GM18867 (cell line): ENCODE measurements at regions not wholly inside any gene's neighbourhood (a gene's known extent, or its start where the extent isn't known, plus 50 kb on each side); places are given as distances from the start of the nearest gene placed in this dataset.

ENCODE experiments used
- ATAC-seq: cut with Tn5 transposase; IDR thresholded peaks from one replicate; pipeline ENCODE4 v1.9.1; 2021; ENCODE audit warnings: mild to moderate bottlenecking, moderate library complexity; ENCODE audit not compliant: unreplicated experiment

DNA sequence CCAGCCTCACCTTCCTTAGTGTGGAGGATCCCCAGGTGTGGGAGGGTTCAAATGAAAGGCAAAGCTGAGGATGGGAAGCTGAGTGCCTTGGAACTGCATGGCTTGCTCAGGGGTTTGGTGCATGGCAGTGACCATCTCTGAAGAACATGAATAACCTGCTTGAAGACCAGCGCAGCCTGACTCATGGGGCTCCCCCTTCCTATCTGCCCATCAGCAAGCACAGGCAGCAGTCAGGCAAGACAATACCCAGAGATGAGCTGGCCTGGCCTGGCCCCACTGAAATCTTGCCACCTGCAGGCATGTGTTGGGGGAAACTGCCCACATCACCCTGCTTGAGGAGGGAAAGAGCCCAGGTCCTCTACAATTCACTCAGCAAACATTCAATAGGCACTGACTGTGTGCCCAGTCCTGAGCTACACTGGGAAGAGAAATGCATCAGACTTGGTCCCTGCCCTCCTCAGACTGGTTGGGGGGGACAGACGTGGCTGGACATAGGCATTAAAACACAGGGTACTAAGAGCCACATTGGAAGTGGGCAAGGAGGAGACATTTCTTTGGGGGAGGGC lies 105.0 kb upstream of the ALDH1B1 start:
- no peak for ATAC-seq

DNA sequence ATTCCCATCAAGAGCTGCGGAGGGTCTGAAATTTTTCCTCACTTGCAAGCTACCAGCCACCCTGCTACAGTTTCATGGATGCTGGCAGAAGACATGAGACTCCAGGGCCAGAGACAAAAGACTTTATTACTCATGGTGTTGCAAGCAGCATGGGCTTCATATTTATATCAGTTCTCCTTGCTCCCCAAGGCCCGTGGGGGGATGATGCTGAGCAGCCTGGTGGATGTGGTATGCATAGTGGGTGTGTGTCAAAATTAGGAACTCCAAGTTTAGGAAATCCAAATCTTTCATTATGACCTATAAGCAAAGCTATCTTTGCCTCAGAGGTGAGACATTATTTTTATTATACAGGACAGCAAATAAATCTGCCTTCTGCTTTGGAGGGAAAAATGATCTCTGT lies 105.7 kb upstream of the ALDH1B1 start:
- no peak for ATAC-seq

DNA sequence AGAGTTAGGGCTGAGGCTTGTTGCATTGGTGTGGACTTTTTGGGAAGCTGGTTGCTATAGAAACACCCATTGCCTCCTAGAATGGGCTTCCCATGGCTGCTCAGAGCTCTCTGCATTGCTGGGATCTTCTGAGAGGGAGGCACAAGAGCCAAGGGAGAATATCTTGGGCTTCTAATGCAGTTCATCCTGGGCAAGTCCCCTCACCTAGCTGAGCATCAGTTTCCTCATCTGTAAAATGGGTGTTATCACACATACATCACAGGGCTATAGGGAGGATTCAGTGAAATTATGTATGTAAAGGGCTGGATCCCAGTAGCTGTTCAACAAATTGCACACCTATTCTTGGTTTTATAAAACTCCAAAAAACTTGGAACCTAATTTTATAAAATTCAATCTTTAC lies 106.1 kb upstream of the ALDH1B1 start:
- no peak for ATAC-seq

DNA sequence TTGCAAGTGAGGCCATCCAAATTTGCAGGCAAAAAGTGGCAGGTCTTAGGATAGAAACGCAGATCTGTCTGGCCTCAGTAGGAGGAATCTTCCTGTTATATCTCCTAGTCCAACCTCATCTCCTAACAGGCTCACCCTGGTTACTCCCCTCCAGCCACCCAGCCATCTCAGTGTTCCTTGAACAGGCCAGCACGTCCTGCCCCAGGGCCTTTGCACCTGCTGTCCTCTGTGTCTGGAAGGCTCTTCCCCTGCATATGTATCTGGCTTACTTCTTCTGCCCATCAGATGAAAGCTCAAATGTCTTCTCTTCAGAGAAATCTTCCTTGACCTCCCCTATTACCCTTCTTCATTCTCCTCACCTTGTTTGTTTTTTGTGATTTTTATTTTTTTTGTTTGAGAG lies 107.3 kb upstream of the ALDH1B1 start:
- ATAC-seq, result no peak

DNA sequence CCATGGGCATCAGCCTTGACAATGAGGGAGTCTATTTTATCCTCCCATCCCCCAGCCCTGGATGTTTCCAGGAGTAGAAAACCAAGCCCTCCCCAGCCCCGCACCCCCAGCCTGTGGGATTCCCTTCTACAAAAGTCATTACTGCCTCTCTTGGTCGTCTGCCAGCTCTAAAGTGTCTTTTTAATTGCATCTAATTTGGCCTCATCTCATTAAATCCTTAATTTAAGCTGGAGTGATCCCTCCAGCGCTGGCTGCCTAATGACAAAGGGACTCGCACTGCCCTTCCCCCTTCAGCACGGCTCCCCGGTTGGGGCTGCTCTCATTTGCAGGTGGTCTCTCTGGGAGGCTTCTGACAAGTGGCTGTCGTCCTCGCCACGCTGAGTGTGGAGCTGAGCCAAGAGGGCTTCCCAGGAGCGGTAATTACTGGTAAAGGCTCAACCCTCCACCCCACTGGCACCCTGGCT lies 107.9 kb upstream of the ALDH1B1 start:
- no peak for ATAC-seq

DNA sequence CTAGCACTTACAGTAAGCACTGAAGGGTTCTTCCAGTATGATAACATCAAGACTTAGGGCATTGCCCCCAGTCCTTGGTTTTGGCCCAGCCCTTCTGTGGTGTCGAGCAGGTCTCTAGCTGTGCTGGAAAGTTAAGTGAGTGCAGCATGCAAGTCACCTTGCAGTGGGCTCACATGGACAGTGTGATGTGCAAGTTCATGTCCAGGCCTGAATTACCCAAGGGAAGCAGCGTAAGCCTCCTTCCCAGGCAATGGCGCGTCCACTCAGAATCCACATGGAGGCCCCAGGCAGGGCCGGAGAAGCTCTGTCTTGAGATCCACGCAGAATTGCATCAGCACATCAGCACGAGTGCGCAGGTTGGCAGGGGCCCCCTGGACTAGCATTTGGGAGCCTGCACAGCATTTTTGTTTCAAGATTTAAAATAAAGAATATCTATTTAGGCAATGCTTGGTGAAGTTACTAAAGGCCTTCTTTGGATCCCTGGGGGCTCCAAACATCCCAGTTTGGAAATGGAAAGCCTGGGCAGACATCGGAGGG lies 108.4 kb upstream of the ALDH1B1 start:
- ATAC-seq, result no peak

DNA sequence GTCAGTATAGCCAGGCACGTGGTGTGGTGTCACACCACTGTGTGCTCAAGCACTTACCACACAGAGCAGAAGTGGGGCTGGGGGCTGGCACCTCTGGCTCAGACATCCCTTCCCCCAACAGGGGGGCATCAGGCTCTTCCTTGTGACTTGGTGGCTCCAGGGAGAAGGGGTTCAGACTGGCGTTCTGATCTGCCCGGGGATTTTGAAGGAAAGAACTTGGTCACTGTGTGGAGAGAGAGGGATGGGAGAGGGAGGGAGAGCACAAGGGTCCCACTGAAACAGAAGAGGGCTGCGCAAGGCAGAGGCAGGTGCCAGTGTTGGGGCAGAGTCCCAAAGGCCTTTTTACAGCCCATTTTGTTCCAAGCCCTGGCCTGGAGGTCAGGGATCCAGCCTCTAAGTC lies 109.7 kb upstream of the ALDH1B1 start:
- ATAC-seq, result no peak

DNA sequence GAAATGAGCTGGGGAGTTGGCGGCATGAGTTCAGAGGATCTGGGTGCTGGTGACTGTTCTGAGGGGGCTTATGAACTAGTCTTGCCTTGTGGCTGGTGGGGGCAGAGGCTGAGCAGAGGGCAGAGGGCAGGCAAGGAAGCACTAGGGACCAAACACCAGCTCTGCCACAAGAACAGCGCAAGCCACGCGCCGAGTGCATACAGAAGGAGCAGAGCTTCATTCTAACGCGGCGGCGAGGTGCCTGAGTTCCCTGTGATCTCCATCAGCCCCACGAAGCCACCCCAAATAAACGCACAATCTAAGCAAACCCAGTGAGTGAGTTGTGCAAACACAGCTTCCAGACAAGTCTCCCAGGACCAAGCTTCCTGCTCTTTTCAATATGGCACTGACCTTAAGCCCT lies 110.6 kb upstream of the ALDH1B1 start:
- ATAC-seq, result no peak

DNA sequence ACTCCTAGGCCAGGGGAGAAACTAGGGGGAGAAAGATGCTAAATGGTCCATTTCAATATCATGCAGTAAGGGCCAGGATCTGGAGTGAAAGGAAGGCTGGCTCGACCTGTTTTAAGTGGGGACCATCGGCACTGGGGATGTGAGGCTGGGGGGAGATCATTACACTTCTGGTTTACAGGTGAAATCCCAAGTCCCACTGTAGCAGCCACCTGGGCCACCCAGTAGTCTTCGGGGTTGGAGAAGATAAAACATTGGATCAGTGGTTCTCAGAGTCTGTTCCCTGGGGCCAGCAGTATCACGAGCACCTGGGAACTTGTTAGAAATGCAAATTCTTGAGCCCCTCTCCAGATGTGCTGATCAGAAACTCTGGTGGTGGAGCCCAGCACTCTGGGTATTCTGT lies 111.3 kb upstream of the ALDH1B1 start:
- no peak for ATAC-seq

DNA sequence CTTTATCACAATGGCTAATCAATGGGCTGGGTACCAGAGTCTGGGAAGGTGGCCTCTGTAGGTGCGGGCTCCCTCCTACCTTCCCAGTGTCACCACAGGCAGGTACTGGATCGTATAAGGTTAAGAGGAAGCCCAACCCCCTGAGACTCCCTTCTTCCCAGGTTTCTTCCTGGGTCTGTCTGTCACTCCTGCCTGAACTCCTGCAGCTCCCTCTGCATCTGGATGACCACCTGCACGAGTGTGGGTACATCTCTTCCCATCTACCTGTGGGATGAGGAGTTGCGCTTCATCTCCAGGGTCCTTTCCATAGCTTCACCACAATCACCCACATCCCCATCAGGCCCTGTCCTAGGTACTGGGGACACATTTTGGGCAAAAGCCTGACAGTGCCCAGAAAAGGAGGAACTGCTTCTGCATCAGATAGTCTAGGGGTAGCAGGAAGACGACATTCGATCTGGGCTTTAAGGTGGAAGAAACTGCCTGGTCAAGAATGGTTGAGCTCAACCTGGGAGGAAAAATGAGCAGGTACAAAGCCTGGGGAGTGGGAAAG lies 112.2 kb upstream of the ALDH1B1 start:
- ATAC-seq, result no peak

DNA sequence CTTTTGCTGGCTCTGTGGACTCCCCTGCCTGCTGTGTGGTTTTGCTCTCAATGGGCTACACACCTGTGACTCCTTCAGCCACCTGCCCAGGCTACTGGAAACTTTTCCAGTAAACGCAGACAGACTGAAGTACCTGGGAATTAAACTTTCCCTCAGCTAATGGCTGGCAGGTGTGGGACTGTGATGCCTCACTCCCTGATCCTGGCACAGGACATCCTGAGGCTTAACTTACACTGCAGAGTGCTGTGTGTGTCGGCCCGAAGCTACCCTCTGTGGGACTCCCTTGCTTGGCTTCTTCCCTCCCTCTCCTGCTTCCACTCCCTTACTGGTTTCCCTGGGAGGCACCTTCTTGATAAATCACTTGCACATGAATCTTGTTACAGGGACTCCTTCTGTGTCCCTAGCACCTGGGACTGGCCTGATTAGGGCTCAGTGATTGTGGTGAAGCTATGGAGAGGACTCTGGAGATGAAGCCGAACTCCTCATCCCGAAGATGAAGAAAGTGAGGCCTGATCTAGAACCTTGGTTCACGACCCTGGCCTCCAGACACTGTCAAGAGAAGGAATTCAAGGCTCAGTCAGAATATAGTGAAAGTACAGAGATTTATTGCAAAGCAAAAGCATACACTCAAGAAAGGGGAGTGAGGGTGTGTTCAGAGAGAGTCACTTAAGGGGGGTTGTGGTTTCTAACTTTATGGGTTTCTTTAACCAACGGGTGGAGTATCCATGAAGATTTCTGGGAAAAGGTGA lies 113.4 kb upstream of the ALDH1B1 start:
- no peak for ATAC-seq

DNA sequence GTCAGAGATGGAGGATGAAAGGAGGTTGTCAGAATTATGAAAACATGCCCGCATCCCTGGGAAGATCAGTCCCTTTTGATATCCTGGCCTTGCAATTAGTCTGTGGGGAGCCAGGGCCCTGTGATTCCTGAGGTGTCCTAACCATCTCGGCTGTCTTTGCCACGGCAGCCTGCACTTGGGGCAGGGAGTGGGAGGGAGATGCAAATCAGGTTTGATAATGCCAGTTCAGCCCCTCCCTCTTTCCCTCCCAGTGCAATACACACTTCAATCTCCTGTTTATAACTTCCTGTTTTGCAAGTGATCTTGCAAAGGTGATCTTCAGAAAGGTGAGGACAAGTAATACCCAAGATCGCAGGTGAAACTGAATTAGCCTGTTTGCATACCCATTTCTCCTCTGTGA lies 114.0 kb upstream of the ALDH1B1 start:
- no peak for ATAC-seq

DNA sequence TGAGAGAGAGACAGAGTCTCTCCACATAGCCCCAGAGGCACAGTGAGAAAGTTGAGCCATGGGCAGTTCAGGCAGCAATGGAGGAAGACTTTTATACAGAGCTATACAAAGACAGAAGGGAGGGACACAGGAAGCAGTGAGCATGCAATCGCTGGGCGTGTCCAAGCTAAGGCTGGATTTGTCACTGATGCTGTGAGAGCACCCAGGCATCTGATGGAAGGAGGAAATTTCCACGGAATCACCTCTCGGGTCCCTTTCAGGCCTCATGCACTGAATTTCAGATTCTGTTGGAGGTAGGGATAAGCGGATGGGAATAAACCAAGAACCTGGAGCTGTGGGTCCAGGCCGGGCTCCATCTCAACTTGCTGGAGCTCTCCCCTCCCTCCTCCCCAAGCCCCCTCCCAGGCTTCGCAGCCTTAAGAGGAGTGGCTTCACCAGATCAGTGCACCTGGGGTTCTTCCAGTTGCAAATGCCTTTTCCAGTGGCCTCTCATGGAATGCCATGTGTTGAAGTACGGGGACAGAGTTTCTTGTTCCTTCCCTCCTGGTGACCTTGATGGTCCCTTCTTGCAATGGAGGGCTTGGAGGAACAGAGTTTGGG lies 114.8 kb upstream of the ALDH1B1 start:
- no peak for ATAC-seq

DNA sequence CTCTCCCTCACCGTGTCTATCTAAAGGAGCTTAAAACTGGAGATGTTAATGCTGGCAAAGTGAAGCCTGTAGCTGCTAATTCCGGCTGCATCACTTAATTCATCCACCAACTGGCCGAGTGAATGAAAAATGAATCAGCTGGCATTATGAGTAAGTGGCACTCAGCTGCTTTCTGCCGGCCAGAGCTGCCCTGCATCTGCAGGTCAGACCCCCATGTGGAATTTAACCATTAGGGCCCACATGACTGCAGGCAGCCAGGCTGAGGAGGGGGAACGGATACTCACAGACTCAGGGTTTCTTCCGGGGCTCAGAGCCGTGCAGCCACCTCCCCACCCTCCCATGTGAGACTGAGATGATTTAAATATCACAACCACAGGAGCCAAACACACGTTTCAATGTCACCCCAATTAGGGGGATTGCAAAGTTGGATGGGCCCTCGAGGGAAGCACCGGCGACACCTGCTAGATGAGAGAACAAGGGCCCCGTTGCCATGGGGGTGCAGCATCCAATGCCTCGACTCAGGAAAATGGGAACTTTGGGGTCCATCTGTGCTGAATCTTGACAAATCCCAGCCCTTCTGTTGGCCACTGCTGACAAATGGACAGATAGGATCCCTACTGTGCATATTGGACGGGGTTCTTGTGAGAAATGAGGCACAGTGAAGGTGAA lies 115.6 kb upstream of the ALDH1B1 start:
- no peak for ATAC-seq

DNA sequence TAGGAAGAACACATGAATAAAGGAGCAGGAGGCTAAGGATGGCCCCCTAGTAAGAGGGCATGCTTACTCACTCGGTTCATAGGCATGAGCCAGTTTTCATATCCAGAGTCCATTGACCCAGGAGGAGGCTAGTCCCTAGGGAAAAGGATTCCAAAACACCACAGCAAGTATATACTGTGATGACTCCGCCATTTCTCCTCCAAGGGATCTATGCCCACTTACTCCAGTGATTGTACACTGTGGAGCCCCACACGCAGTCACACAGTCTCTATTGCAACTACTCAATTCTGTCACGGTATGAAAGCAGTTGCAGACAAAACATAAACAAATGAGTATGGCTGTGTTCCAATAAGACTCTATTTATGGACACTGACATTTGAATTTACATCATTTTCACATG lies 117.7 kb upstream of the ALDH1B1 start:
- no peak for ATAC-seq

DNA sequence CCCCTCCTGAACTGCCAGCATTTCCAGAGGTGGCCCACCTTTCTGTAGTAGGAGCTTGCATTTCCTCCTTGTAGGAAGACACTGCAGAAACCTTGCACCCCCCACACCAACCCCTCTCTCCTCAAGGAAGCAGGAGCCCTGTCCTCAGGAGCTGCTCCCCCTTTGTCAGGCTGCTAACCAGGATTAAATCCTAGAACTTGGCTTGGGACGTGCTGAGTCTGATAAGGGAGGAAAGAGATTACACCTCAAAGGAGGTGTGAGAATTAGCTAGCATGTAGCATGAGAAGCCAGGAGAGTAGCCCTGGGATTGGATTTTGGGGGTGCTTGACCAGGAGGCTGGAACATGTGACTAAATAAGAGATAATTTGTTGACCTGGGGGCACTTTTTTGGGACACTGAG lies 119.8 kb upstream of the ALDH1B1 start:
- ATAC-seq, result no peak

DNA sequence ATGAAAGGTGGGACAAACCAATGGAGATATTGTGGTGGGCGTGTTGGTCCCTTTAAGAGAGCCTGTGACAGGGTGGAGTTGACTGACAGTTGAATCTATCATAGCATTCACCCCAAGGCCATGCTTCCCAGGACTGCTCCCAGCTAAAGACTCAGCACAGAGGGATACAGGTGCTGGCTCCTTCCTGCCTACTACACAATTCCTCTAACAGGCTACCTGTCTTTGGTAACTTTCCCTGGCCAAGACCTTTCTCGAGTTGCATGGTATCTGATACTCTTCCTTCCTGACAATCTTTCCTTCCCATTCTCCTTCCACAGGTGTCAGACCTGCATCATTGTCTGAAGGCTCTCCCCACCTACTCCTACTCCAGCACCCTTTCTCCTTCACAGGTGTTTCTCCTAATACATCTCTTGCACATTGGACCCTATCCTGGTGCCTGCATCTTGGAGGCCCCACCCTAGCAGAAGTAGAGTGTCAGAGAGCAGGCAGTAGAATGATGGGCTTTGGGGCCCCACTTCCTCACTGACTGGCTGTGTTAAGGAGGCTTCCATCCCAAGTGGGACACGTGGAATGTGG lies 120.7 kb upstream of the ALDH1B1 start:
- ATAC-seq, result no peak

DNA sequence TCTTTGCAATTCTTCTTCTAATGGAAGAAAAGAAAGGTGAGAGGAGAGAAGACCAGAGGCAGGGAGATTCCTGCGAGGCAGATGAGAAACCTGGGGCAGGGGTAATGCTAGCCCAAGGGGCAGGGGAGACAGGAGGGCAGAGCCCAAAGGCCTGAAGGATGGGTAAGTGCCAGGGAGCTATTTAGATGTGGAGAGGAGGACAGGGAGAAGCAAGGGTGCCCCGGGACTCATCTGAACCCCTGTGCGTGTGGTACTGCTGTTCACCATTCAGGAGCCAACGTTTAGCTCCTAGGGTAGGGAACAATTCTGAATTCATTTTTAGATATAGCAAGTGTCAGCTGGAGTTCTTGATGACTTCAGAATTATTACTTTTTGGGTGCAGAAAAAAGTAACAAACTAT lies 122.7 kb upstream of the ALDH1B1 start:
- ATAC-seq, result no peak

DNA sequence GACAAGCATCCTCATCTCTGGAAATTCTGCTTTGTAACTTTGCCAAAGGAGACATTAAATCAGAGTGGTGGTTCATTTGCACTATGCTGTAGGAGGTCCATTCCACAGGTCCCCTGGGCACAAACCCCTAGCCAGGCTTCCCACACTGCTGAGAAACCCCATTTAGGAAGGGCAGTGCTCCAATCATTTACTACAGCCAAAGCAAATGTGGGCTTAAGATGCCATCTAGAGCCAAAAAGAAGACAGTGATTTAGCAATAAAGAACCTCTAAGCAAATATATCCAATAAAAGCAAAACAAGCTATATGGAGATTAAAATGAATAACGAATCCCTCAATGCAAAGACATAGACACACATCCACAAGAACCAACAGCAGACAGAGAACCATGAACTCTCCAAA lies 129.0 kb upstream of the ALDH1B1 start:
- ATAC-seq, result no peak

DNA sequence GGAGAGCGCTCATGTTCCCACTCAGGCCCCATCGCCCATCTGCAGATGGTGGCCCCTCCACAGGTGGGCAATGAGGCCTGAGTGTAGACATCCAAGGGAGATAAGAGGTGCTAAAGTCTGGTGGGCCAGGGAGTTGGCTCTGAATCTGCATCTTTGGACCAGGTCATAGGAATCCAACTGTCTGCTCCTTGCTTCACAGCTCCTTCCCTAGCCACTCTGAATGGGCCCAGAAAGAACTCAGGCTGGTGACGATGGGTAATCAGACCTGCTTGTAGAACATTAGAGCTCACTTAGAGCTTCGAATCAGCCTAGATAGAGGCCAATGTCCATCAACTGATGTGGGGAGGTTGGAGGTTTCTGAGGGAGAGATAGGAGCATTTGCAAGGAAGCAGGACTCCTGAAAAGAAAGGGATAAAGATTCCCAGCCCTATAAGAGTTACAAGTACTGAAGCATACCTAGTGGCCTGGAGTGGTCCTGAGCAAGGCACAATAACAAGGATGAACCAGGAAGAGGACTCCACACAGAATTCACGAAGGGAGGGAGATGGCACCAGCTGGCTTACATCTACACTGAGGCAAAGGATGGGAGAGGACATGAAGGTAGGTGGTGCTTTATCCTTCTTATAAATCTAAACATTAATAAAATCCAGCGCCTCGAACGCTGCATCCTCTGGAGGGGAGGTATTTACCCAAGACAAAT lies 132.8 kb upstream of the ALDH1B1 start:
- no peak for ATAC-seq
